Ovary (tissue), 7 donors: ENCODE measurements at regions not wholly inside any gene's neighbourhood (a gene's known extent, or its start where the extent isn't known, plus 50 kb on each side); places are given as distances from the start of the nearest gene placed in this dataset.

Experiments used
- DNase-seq, 5 donors: peaks; one replicate each; pipeline ENCODE4 v3.0.0-alpha.2; 2019 to 2020
- H3K27ac ChIP-seq, 2 donors: fragments of 200-600 bp; one replicate each; pipeline versions ENCODE4 v1.5.1 to v1.8.0; 2019 to 2022
- H3K27me3 ChIP-seq: fragments of 200-600 bp; one replicate; pipeline ENCODE4 v1.8.0; 2022
- H3K36me3 ChIP-seq: fragments of 200-600 bp; sonication (generic); one replicate; pipeline ENCODE4 v1.5.1; 2019
- H3K4me1 ChIP-seq: one replicate; pipeline ENCODE4 v1.8.1; 2013; ENCODE audit warnings: mild to moderate bottlenecking, moderate library complexity; ENCODE audit not compliant: insufficient read depth
- H3K4me3 ChIP-seq: fragments of 200-600 bp; sonication (generic); one replicate; pipeline ENCODE4 v1.5.1; 2017
- H3K9me3 ChIP-seq, 2 donors: fragments of 200-600 bp in 1 of 2; sonication (generic) in 1 of 2; one replicate each; pipeline versions ENCODE4 v1.5.1 to v1.8.1; 2013 to 2019; ENCODE audit warnings: mild to moderate bottlenecking in 1 of 2, moderate library complexity in 1 of 2
- CTCF ChIP-seq, 3 donors: fragments of 450-650 bp in 2 of 3; fragments of 200-600 bp in 1 of 3; IDR thresholded peaks; one replicate each; pipeline versions ENCODE4 v1.5.1 to v1.8.0; 2016 to 2022; ENCODE audit warnings: antibody characterized with exemption in 3 of 3, mild to moderate bottlenecking in 1 of 3
- EP300 ChIP-seq: sonication (generic); formaldehyde crosslinking; IDR thresholded peaks from one replicate; pipeline ENCODE4 v1.6.1; 2017; ENCODE audit warnings: antibody characterized with exemption
- POLR2A ChIP-seq: fragments of 450-650 bp; IDR thresholded peaks from one replicate; pipeline ENCODE4 v1.6.1; 2017; ENCODE audit warnings: antibody characterized with exemption, mild to moderate bottlenecking, moderate library complexity
- WGBS, 3 donors: extraction: QIAGEN DNeasy Blood & Tissue Kit in 1 of 3; methylation state at CpG; one replicate each; pipeline versions ENCODE4 v1.1.5 to v1.1.7; 2013 to 2017; 5-methylcytosine and 5-hydroxymethylcytosine counted together
- intact Hi-C, 4 donors: fragments of 100-400 bp; cut with DNase I; formaldehyde crosslinking; loops; one replicate each; pipeline versions ENCODE4 v1.11.0 to v1.15.1; 2022 to 2023
- donor health status: DM: no; HTN: no; CAD: no; lungs with moderate emphysema.
- donor health status: DM: no; HTN: no; CAD: no.
- donor health status: Bipolar disorder and iron deficiency.
- donor health status: DM: no; HTN: no; CAD: no.
- donor health status: DM: yes; HTN: yes; CAD: no.

- TF ChIP-seq EP300 (no peak), CTCF (IDR thresholded peaks at IDR 0.05) (no peak), POLR2A (no peak)
- no peaks in the 10 kb centered on the region for H3K27me3 ChIP-seq
- H3K4me1 ChIP-seq = no peaks in the 10 kb centered on the region
- H3K4me3 ChIP-seq = no peak overlapping the region
- intact Hi-C loops = no loop called here
- no peaks in the 10 kb centered on the region for H3K36me3 ChIP-seq
- H3K27ac ChIP-seq = no peak overlapping the region
- no peak for DNase-seq
- H3K9me3 ChIP-seq = no peaks in the 10 kb centered on the region
- 17 to 33% (median 22%) methylated on average over 5 of the region's 5 CpGs for WGBS, 3 donors
Measured at GRCh38 chr11:42239188-42239587, 779.7 kb upstream of the LRRC4C start.

GRCh38 chr11:42243385-42243784, 783.9 kb upstream of the LRRC4C start:
- TF ChIP-seq EP300 (no peak), POLR2A (no peak), CTCF (IDR thresholded peaks at IDR 0.05) (no peak)
- WGBS, 3 donors = 67 to 78% (median 72%) methylated on average over 2 of the region's 2 CpGs
- no peak for DNase-seq

DNA sequence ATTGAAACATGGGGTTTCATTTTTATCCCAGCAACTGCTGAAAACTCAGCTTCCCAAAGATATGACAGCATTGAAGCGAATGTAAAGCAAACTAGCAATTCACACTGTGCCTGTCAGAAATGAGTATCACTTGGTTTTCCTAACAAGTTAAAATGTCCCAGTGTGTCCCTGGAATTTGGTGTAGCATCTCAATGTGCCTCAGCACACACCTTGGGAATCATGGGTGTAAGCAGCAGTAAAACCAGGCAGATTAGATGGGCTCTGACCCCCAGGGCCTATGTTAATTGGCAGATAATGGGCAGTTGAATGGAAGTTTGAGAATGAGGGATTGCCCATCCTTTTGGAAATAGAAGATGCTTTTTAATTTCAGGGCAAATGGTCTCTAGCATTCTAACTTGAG, 784.9 kb upstream of the LRRC4C start:
- no peaks in the 10 kb centered on the region for H3K4me1 ChIP-seq
- 85 to 93% (median 86%) methylated on average over 1 of the region's 1 CpG for WGBS, 3 donors
- H3K36me3 ChIP-seq = no peaks in the 10 kb centered on the region
- H3K4me3 ChIP-seq = no peak overlapping the region
- no peaks in the 10 kb centered on the region for H3K27me3 ChIP-seq
- TF ChIP-seq POLR2A (no peak), EP300 (no peak), CTCF (IDR thresholded peaks at IDR 0.05) (no peak)
- H3K27ac ChIP-seq = no peak overlapping the region
- intact Hi-C loops = loop anchor here in 1 of 4 donors (10.0 kb wide), 1 partner anchor 60 kb away; no protein-coding TSS in a partner anchor
- no peaks in the 10 kb centered on the region for H3K9me3 ChIP-seq
- DNase-seq = no peak

More at GRCh38 chr11:42243385-42243784, 783.9 kb upstream of the LRRC4C start:
- Histone ChIP-seq H3K4me3 (no peak overlapping the region), H3K27ac (no peak overlapping the region), H3K27me3 (no peaks in the 10 kb centered on the region), H3K4me1 (no peaks in the 10 kb centered on the region), H3K36me3 (no peaks in the 10 kb centered on the region), H3K9me3 (no peaks in the 10 kb centered on the region)
- intact Hi-C loops = loop anchor here in 1 of 4 donors (10.0 kb wide), 1 partner anchor 61 kb away; no protein-coding TSS in a partner anchor

DNA sequence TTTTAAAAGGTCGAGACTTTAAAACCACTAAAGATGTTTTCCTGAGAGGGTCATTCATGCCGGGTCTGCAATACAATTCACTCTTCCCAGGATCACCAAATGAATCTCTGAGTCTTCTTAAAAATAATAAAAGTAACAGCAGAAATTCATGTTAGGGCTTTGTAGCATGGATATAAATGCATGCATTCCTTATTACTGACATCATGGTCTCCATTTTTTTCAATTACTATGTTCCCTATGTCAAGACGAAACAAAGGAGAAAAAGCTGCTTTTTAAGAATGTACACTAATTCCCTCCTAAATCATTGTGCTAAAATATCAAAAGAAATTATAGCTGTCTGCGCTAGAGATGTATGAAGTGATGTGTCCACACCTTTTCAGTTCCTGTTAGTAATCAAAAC, 789.9 kb upstream of the LRRC4C start:
- no peaks in the 10 kb centered on the region for H3K4me1 ChIP-seq
- H3K27ac ChIP-seq = no peak overlapping the region
- no peaks in the 10 kb centered on the region for H3K9me3 ChIP-seq
- WGBS, 3 donors = 72 to 83% (median 78%) methylated on average over 4 of the region's 4 CpGs
- no peaks in the 10 kb centered on the region for H3K36me3 ChIP-seq
- H3K27me3 ChIP-seq = no peaks in the 10 kb centered on the region
- TF ChIP-seq POLR2A = no peak
- TF ChIP-seq CTCF (IDR thresholded peaks at IDR 0.05) = no peak
- no peak for TF ChIP-seq EP300
- no peak overlapping the region for H3K4me3 ChIP-seq
- no peak for DNase-seq
- intact Hi-C loops = loop anchor here in 1 of 4 donors (10.0 kb wide), 1 partner anchor 55 kb away; no protein-coding TSS in a partner anchor
